ENCODE measurements at regions not wholly inside any gene's neighbourhood (a gene's known extent, or its start where the extent isn't known, plus 50 kb on each side); places are given as distances from the start of the nearest gene placed in this dataset.
"Not testable (repeated sequence)": the region's sequence is repeated elsewhere in the genome, so short reads cannot be mapped to it uniquely, and the experiment has no call there.

DNA sequence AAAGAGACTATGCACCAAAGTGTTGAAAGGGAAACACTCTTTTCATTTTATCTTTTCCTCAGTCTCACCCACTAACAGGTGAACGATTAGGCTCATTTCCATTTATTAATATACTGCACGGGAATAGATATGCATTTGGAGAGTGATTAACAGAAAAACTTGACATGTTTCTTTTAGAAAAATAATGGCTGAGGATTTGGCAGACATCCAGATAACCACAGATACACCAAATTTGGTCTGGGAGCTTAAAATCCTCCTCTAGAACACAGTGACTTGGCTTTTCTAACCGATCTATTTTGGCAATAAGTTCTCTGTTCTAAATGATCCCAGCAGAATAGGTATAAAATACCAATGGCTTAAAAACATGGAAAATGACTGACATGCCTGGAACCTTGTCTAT is 459.3 kb upstream of the SGO1 start:
- Histone ChIP-seq H3K27me3 (replicated peaks in 1 of 7) (no peaks in the 10 kb centered on the region), H3K4me3 (no peak overlapping the region), H3K27ac (no peak overlapping the region), H3K9me3 (peaks cover 0 to 6% (median 0%) of the 10 kb centered on the region in 8 donors), H3K36me3 (no peaks in the 10 kb centered on the region), H3K4me1 (no peaks in the 10 kb centered on the region)
- WGBS, 5 donors = 40 to 70% (median 57%) methylated on average over 3 of the region's 3 CpGs
- DNase-seq = no peak
- no peak for TF ChIP-seq POLR2AphosphoS5 (IDR thresholded peaks at IDR 0.05)
- TF ChIP-seq CTCF (IDR thresholded peaks at IDR 0.05 in 8 of 11, conservative IDR thresholded peaks at IDR 0.05 in 3 of 11) = no peak
- no peak for TF ChIP-seq POLR2A (IDR thresholded peaks at IDR 0.05)
- intact Hi-C loops (cut with DNase I; ENCODE audit: low total_unique reads) = no loop called here

DNA sequence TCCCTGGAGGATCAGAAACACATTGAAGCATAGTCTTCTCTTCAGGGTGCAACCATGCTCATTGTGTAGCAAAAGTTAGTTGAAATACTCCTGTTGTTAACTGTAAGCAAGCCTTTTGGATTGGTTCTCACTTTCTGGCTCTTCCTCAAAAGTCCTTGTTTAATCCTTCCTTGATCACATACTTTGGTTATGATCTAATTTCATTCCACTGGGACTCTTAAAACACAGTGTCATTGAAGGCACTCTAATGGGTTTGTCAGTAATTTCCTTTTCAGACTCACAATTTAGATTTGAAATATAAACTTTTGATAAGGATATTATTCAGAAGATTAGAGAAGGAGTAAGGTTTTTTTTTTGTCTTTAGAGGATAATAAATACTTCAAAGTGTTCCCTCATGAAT is 451.7 kb upstream of the SGO1 start:
- Histone ChIP-seq H3K27ac (no peak overlapping the region), H3K27me3 (replicated peaks in 1 of 7) (no peaks in the 10 kb centered on the region), H3K36me3 (no peaks in the 10 kb centered on the region), H3K9me3 (peaks cover 0 to 3% (median 0%) of the 10 kb centered on the region in 8 donors), H3K4me1 (no peaks in the 10 kb centered on the region), H3K4me3 (no peak overlapping the region)
- TF ChIP-seq POLR2AphosphoS5 (IDR thresholded peaks at IDR 0.05) = no peak
- TF ChIP-seq POLR2A (IDR thresholded peaks at IDR 0.05) = no peak
- no peak for DNase-seq
- intact Hi-C loops (cut with DNase I; ENCODE audit: low total_unique reads) = no loop called here

DNA sequence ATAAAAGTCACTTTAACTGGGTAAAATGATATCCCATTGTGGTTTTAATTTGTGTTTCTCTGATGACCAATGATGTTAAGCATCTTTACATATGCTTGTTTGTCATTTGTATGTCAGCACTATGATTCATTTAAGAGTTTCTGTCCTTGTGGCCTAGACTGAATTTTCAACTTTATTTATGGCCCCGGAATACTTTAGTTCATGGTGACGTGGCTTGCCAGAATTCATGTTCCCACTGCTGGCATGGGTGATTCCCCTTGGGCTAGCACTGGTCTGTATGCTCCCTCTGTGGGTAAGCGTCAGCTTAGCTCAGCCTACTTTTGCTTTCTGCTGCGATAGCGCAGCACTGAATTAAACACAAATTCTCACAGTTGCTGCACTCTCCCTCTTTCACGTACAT is 436.3 kb upstream of the SGO1 start:
- 86 to 94% (median 87%) methylated on average over 6 of the region's 6 CpGs for WGBS, 5 donors
- intact Hi-C loops (cut with DNase I; ENCODE audit: low total_unique reads) = no loop called here
- Histone ChIP-seq H3K4me3 (no peak overlapping the region), H3K27ac (no peak overlapping the region), H3K27me3 (replicated peaks in 1 of 7) (no peaks in the 10 kb centered on the region), H3K36me3 (no peaks in the 10 kb centered on the region), H3K9me3 (peaks cover 0 to 79% (median 31%) of the 10 kb centered on the region in 8 donors), H3K4me1 (no peaks in the 10 kb centered on the region)
- DNase-seq = no peak
- no peak for TF ChIP-seq POLR2A (IDR thresholded peaks at IDR 0.05)
- no peak for TF ChIP-seq CTCF (IDR thresholded peaks at IDR 0.05 in 8 of 11, conservative IDR thresholded peaks at IDR 0.05 in 3 of 11)
- no peak for TF ChIP-seq POLR2AphosphoS5 (IDR thresholded peaks at IDR 0.05)

GRCh38 chr3:20618621-20619020 is 432.6 kb upstream of the SGO1 start:
- DNase-seq; H3K27me3 ChIP-seq (replicated peaks in 1 of 7); H3K36me3 ChIP-seq; H3K27ac ChIP-seq; H3K4me1 ChIP-seq; H3K4me3 ChIP-seq; intact Hi-C loops (cut with DNase I; ENCODE audit: low total_unique reads): not testable (repeated sequence)
- WGBS, 5 donors = 44 to 58% (median 52%) methylated on average over 3 of the region's 3 CpGs
- peaks cover 5 to 87% (median 59%) of the 10 kb centered on the region in 8 donors for H3K9me3 ChIP-seq

GRCh38 chr3:20618181-20618580 is 432.2 kb upstream of the SGO1 start:
- H3K4me1 ChIP-seq; H3K36me3 ChIP-seq; H3K27me3 ChIP-seq (replicated peaks in 1 of 7); DNase-seq; H3K4me3 ChIP-seq; intact Hi-C loops (cut with DNase I; ENCODE audit: low total_unique reads); H3K27ac ChIP-seq: not testable (repeated sequence)
- H3K9me3 ChIP-seq = peaks cover 5 to 87% (median 64%) of the 10 kb centered on the region in 8 donors
- 55 to 75% (median 60%) methylated on average over 7 of the region's 7 CpGs for WGBS, 5 donors

DNA sequence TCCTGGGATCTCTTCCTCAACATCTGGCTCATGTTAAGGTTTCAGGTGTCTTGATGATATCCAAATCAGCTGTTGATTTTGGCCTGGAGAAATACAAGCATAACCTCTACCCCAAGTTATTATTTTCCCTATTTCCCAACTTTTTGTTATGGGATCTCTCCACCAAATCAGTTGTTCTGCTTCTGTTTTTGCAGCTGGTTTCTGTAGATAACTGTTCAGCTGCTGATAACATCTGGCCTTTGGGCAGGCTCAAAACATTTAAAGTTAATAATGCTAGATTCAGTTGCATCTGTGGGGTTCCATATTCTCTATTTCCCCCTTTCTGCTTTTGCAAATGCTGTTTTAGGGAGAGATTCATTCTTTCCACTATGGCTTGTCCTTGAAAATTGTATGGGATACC is 430.0 kb upstream of the SGO1 start:
- H3K4me3 ChIP-seq; H3K27ac ChIP-seq; H3K36me3 ChIP-seq; H3K27me3 ChIP-seq (replicated peaks in 1 of 7); intact Hi-C loops (cut with DNase I; ENCODE audit: low total_unique reads); H3K4me1 ChIP-seq; DNase-seq: not testable (repeated sequence)
- H3K9me3 ChIP-seq = peaks cover 8 to 95% (median 72%) of the 10 kb centered on the region in 8 donors

Data from spleen (tissue), 11 donors.